Astrocyte of the spinal cord (primary cell): ENCODE measurements at regions not wholly inside any gene's neighbourhood (a gene's known extent, or its start where the extent isn't known, plus 50 kb on each side); places are given as distances from the start of the nearest gene placed in this dataset.
A peak's percentile ranks its signal among the peaks of the same experiment; 100 is the strongest.

ENCODE experiments used
- DNase-seq: peaks from one replicate; pipeline ENCODE4 v3.0.0; 2011; ENCODE audit warnings: low read depth, low spot score
- H3K4me3 ChIP-seq: 2 replicates; pipeline ENCODE4 v1.5.1; 2011; ENCODE audit warnings: low read depth, mild to moderate bottlenecking, low read length, moderate library complexity
- in situ Hi-C: cut with HindIII; loops from 2 replicates; pipeline ENCODE4 v1.10.0; 2017; ENCODE audit warnings: low sequenced_read_pairs
- TF ChIP-seq, protein P1 (sequence below): IDR thresholded peaks from 2 replicates; pipeline ENCODE4 v1.5.1; 2012; ENCODE audit warnings: low read depth, mild to moderate bottlenecking, low read length, inconsistent platforms

DNA sequence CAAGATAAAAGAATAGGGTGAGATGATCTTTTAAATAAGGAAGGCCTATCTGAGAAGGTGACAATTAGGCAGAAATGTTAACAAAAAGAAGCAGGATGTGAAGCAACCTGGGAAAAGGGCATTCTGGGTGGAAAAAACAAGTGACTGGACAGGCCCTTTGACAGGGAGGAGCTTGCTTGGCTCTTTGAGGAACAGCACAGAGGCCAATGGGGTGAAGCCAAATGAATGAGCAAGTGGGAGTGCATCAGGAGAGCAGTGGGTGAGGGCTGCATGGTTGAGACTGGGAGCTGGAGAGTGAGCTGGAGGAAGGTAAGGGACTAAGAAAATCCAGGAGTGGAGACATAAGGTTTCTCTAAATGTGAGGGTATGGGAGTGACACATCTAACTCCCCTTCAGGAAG lies 126.9 kb downstream of the TDRD15 start:
- no peak for DNase-seq
- in situ Hi-C loops = no loop called here
- TF ChIP-seq, protein P1, sequence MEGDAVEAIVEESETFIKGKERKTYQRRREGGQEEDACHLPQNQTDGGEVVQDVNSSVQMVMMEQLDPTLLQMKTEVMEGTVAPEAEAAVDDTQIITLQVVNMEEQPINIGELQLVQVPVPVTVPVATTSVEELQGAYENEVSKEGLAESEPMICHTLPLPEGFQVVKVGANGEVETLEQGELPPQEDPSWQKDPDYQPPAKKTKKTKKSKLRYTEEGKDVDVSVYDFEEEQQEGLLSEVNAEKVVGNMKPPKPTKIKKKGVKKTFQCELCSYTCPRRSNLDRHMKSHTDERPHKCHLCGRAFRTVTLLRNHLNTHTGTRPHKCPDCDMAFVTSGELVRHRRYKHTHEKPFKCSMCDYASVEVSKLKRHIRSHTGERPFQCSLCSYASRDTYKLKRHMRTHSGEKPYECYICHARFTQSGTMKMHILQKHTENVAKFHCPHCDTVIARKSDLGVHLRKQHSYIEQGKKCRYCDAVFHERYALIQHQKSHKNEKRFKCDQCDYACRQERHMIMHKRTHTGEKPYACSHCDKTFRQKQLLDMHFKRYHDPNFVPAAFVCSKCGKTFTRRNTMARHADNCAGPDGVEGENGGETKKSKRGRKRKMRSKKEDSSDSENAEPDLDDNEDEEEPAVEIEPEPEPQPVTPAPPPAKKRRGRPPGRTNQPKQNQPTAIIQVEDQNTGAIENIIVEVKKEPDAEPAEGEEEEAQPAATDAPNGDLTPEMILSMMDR = no peak

GRCh38 chr2:21251216-21251980 lies 127.6 kb downstream of the TDRD15 start:
- in situ Hi-C loops = no loop called here
- no peak overlapping the region for H3K4me3 ChIP-seq
- TF ChIP-seq, protein P1 = no peak
- no peak for DNase-seq

More for the DNA sequence above, 126.9 kb downstream of the TDRD15 start:
- no peak overlapping the region for H3K4me3 ChIP-seq

DNA sequence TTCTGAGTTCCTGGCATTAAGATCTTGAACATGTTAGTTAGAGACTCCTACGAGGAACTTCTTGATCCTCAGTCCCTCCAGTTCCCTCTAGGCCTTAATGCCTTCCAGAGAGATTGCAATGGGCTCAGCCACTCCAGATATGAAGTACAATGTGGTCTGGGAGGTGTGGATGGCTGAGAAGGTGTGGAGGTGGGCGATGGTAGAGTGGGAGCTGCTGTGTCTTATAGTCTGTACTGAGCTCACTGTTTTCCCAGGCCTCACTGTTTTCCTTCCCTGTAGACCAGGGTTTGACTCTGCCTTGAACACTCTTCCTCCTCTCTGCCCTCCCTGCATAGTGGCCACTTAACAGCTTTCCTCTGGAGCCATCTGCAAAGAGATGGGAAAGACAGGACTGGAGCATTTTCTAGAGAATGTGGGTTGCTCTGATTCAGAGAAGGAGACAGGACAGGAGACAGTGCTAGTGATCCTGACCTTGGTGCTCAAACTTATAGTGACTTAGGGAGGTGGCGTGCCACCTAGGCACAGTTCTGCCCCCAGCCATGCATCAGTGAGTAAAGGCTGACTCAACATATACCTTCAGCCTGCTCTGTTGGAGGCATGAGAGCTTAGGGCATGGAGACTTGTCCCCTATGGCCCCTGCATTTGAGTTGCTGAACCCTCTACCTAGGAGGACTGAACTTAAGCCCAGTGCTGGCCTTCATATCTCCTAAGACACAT lies 129.7 kb downstream of the TDRD15 start:
- no peak for DNase-seq
- H3K4me3 ChIP-seq = no peak overlapping the region
- in situ Hi-C loops = no loop called here
- TF ChIP-seq, protein P1 = no peak

DNA sequence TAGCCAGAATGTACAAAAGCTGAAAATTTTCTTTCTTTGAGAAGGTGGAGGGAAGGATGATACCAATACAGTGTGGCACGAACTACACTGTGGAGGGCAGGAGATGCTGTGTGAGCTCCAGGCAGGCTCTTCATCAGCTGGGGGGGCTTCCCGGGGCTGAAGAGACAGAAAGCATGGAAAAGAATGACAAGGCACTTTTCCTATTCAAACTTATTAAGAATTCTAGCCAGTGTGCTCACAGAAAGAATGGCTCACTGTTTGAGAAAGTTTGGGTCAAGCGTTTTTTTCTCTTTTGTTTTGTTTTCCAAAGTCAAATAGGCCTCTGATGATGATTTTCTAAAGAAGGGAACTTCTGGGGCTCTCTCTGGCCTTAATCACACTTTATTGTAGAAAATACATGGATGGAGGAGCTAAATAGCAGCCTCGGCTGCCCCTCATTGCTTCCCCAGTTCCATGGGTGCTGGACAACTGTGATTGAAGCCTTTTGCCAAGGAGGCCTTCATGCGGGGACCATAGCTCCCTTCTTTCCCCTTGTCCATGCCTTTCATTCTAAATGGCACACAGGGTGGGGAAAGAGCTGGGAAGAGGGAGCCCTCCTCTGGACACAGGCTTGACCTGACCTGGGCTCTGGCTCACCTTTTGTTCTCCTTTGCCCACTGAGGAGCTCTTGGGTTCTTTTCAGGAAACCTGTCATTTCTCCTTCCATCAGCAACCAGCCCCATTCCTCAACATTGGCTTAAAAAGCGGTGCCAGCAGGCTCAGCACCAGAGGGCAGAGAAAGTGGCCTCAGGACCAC lies 130.6 kb downstream of the TDRD15 start:
- TF ChIP-seq, protein P1 = no peak

DNA sequence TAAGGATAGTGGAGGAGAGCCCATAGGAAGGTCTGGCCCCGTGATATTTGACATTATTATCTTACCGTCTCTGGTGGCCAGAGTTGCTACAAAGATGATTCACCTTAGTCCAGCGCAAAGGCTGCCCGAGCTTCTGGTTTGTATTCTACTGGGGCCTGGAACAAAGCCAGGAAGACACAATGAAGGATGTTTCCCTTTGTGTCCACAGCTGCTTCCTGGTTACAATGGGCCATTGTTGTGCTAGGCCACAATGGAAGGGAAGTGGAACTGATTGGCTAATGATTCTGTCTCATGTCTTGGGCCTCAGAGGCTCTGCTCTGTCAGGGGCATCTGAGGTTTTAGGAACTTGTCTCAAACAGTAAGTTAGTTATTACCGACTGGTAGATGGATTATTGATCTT lies 132.2 kb downstream of the TDRD15 start:
- H3K4me3 ChIP-seq = no peak overlapping the region
- in situ Hi-C loops = no loop called here
- TF ChIP-seq, protein P1 = no peak
- peak; percentile 55 for DNase-seq

More for the DNA sequence above, 130.6 kb downstream of the TDRD15 start:
- DNase-seq = no peak
- in situ Hi-C loops = no loop called here
- H3K4me3 ChIP-seq = no peak overlapping the region

DNA sequence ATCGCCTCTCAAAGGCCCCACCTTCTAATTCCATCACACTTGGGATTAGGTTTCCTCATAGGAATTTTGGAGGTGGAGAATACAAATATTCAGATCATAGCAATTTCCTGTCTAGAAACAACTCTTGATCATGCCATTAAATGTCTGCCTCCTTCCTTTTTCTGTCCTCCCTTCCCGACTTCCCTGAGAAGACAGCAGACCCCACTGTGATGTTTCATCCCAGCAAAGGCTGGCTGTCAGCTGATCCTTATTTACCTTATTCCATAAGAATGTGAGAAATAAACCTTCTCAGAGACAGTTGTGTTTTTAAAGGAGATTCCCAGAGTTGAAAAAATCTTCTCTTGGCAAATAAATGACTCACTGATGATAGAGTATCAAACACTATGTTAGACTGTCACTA lies 133.9 kb downstream of the TDRD15 start:
- in situ Hi-C loops = no loop called here
- TF ChIP-seq, protein P1 = no peak
- no peak overlapping the region for H3K4me3 ChIP-seq
- DNase-seq = peak; percentile 3
